ENCODE measurements at regions not wholly inside any gene's neighbourhood (a gene's known extent, or its start where the extent isn't known, plus 50 kb on each side); places are given as distances from the start of the nearest gene placed in this dataset.

- Mint-ChIP-seq H3K27ac (no peak overlapping the region), H3K4me3 (no peak overlapping the region), H3K27me3 (ENCODE audit: insufficient read depth) (no peaks in the 10 kb centered on the region; the same call in none of the 2 replicates), H3K4me1 (ENCODE audit: low read depth) (peaks cover 6% of the 10 kb centered on the region), H3K9me3 (peaks cover 18% of the 10 kb centered on the region), H3K36me3 (ENCODE audit: low read depth) (no peaks in the 10 kb centered on the region)
- TF ChIP-seq CTCF (IDR thresholded peaks at IDR 0.05): no peak
- no peak for DNase-seq
Observed at GRCh38 chr11:112617098-112617425, 344.2 kb upstream of the NCAM1 start.

DNA sequence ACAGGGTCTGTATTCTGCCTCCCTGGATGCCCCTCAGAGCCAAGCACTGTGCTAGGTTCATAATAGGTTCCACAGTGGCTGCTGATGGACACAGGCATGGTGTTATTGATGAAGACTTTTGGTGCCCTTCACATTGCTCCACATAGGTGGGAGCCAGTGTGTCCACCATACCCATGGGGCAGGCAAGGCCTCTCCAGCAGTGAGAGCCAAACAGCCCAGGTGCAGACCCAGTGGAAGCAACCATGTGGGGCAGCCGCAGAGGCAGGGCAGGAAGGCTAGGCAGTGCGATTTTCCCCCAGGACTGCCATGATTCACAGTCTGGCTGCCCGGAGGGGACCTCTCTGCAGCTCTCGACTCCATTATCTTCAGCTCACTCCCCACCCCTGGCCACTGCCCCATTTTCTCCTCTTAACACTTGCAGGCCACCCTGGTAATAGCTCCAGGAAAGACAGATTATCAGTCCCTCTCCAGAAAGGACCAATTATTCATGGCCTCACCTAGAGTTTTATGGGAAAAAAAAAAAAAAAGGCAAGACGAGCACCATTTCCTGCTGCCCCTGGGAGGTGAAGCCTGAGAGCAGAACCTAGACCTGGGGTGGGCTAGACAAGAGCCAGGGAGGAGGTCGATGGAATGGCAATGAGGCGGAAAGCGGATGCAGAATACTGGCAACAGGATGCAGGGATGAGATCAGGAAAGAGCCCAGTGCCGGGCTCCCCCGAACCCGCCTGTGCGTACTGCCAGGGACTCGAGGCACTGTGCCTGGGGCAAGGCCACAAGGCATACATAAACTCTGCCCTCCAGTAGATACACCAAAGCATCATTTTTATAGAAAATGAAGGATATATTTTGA lies 343.0 kb upstream of the NCAM1 start:
- TF ChIP-seq CTCF (IDR thresholded peaks at IDR 0.05): no peak
- Mint-ChIP-seq H3K27me3 (ENCODE audit: insufficient read depth) (no peaks in the 10 kb centered on the region; the same call in none of the 2 replicates), H3K9me3 (peaks cover 18% of the 10 kb centered on the region), H3K36me3 (ENCODE audit: low read depth) (no peaks in the 10 kb centered on the region), H3K4me3 (no peak overlapping the region), H3K4me1 (ENCODE audit: low read depth) (peaks cover 4% of the 10 kb centered on the region), H3K27ac (no peak overlapping the region)
- no peak for DNase-seq

DNA sequence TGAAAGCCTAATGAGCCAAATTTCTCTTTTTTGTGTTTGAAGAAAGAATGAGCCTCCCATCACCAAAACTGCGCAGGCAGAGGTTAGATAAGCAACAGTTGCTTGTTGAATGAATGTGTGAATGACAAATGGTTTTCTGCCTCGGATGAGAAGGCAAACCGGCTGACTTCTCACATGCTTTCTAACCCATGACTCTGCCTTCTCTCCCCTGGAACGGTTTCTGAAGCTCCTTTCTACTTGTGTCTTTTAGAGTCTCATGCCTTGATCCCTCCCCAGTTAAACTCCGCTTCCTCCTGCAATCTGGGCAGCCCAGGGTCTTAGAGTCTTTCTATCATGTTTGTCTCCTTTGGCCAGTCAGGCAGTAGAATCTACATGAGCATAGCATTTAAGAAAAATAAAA lies 342.1 kb upstream of the NCAM1 start:
- no peaks in the 10 kb centered on the region for H3K36me3 Mint-ChIP-seq (ENCODE audit: low read depth)
- no peak for DNase-seq
- no peak overlapping the region for H3K27ac Mint-ChIP-seq
- H3K27me3 Mint-ChIP-seq (ENCODE audit: insufficient read depth): peaks cover 2% of the 10 kb centered on the region
- TF ChIP-seq CTCF (IDR thresholded peaks at IDR 0.05): no peak
- no peaks in the 10 kb centered on the region for H3K4me1 Mint-ChIP-seq (ENCODE audit: low read depth)
- H3K9me3 Mint-ChIP-seq: peaks cover 19% of the 10 kb centered on the region
- H3K4me3 Mint-ChIP-seq: no peak overlapping the region

DNA sequence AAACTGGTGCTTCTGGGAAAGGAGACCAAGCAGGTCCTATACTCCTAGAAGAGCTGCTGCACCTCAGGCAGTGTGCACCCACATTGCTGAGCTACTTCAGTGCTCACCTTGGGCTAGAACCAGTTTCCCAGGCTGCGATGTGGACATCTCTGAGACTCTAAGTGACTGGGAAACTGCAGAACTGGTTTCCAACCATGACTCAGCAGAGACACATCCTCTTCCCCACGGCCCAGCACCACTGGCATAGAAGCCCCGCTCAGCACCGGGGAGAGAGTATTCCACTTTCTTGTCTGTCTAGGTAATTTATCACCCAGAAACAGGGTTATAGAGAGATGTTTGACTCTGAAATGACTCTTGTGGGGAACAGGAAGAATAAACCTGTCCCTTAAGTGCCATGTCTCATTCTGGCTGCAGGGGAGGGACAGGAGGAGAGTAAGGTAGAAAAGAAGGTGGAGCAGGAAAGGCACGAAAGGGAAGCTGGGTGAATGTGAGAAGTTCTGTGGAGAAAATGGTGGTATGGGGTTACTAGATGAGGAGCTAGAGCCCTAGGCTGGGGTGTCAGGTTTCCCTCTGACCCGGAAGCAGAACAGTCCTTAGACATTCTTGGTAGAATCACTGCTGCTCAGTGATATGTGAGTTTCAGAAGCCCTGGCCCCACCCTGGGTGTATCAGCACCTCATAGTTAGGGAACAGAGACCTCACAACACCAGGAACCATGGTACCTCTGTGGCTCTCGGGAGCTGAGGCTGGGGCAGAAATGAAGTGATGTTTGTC lies 340.4 kb upstream of the NCAM1 start:
- Mint-ChIP-seq H3K27ac (no peak overlapping the region), H3K9me3 (peaks cover 20% of the 10 kb centered on the region), H3K36me3 (ENCODE audit: low read depth) (no peaks in the 10 kb centered on the region), H3K4me1 (ENCODE audit: low read depth) (no peaks in the 10 kb centered on the region), H3K4me3 (no peak overlapping the region), H3K27me3 (ENCODE audit: insufficient read depth) (peaks cover 2% of the 10 kb centered on the region; the same call in 1 of the 2 replicates)
- TF ChIP-seq CTCF (IDR thresholded peaks at IDR 0.05): no peak
- DNase-seq: no peak

DNA sequence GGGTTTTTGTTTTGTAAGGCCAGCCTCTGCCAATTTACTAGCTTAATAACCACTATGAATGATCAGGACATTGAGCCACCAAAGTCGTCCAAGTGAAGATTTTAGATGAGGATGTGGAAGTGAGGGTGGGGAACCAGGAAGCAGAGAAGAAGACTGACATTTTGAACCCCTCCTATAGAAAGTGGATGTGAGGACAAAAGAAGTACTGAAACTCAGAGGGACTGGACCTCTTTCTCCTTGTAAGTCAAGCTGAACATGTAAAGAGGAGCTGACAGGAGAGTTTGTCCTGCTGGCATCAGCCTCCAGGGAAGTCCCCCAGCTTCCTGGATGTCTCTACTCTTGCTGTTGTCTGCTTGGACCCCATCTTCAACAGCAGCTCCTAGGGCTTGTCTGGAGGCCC lies 338.2 kb upstream of the NCAM1 start:
- Mint-ChIP-seq H3K9me3 (peaks cover 25% of the 10 kb centered on the region), H3K36me3 (ENCODE audit: low read depth) (no peaks in the 10 kb centered on the region), H3K4me3 (no peak overlapping the region), H3K27ac (no peak overlapping the region), H3K27me3 (ENCODE audit: insufficient read depth) (peaks cover 2% of the 10 kb centered on the region; the same call in 1 of the 2 replicates), H3K4me1 (ENCODE audit: low read depth) (no peaks in the 10 kb centered on the region)
- no peak for TF ChIP-seq CTCF (IDR thresholded peaks at IDR 0.05)
- DNase-seq: no peak

All from HFFc6 (cell line).